ENCODE measurements at regions not wholly inside any gene's neighbourhood (a gene's known extent, or its start where the extent isn't known, plus 50 kb on each side); places are given as distances from the start of the nearest gene placed in this dataset.

DNA sequence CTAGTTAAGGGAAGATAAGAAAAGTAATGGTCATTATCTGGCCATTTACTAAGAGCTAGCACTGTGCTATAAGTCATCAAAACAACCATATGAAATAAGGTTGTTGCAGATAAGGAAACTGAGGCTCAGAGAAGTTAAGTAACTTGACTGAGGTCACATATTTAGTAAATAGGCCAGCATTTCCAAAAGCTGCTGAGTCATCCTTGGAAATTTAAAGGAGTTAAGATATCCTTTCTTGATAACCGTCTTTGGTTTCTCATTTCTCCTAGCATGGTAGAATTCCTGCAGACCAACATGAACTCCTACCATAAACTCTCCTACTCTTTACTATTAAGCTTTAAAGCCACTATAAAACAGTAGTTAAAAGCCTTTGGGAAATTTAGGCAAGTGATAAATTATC, 85.0 kb upstream of the PDZRN3 start:
- DNase-seq, result no peak

GRCh38 chr3:73708956-73709355, 84.2 kb upstream of the PDZRN3 start:
- intact Hi-C loops (cut with DNase I), result no loop called here
- no peak for DNase-seq

More for the DNA sequence above, 85.0 kb upstream of the PDZRN3 start:
- intact Hi-C loops (cut with DNase I), result no loop called here

GRCh38 chr3:73707772-73708171, 83.0 kb upstream of the PDZRN3 start:
- DNase-seq, result no peak
- intact Hi-C loops (cut with DNase I), result no loop called here

- no peak for DNase-seq
- intact Hi-C loops (cut with DNase I), result no loop called here
Measured at GRCh38 chr3:73706771-73707170, 82.0 kb upstream of the PDZRN3 start.

DNA sequence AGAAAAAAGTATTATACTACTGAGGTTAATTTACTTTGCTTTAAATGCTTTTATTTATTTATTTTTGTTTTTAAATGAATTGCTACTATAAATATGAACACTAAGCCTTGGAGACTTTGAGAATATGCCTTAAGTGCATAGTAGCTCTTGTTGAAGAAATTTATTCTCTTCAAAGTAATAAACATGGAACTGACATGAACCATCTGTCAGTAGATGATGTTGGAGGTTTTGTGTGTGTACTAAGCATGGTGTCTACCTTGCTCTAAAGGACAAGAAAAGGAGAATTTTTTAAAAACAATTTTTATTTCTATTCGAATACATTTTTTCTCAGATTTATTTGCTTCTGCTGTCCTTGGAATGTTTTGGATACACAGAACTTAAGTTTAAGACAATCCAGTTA, 81.1 kb upstream of the PDZRN3 start:
- intact Hi-C loops (cut with DNase I), result no loop called here

GRCh38 chr3:73699327-73699726, 74.6 kb upstream of the PDZRN3 start:
- intact Hi-C loops (cut with DNase I), result no loop called here
- no peak for DNase-seq

More for the DNA sequence above, 81.1 kb upstream of the PDZRN3 start:
- DNase-seq, result no peak

- DNase-seq, result no peak
- intact Hi-C loops (cut with DNase I), result no loop called here
Measured at GRCh38 chr3:73697020-73697419, 72.3 kb upstream of the PDZRN3 start.

- intact Hi-C loops (cut with DNase I), result no loop called here
- DNase-seq, result no peak
Measured at GRCh38 chr3:73695841-73696240, 71.1 kb upstream of the PDZRN3 start.

- intact Hi-C loops (cut with DNase I), result no loop called here
- DNase-seq, result no peak
Measured at GRCh38 chr3:73694983-73695757, 70.4 kb upstream of the PDZRN3 start.

DNA sequence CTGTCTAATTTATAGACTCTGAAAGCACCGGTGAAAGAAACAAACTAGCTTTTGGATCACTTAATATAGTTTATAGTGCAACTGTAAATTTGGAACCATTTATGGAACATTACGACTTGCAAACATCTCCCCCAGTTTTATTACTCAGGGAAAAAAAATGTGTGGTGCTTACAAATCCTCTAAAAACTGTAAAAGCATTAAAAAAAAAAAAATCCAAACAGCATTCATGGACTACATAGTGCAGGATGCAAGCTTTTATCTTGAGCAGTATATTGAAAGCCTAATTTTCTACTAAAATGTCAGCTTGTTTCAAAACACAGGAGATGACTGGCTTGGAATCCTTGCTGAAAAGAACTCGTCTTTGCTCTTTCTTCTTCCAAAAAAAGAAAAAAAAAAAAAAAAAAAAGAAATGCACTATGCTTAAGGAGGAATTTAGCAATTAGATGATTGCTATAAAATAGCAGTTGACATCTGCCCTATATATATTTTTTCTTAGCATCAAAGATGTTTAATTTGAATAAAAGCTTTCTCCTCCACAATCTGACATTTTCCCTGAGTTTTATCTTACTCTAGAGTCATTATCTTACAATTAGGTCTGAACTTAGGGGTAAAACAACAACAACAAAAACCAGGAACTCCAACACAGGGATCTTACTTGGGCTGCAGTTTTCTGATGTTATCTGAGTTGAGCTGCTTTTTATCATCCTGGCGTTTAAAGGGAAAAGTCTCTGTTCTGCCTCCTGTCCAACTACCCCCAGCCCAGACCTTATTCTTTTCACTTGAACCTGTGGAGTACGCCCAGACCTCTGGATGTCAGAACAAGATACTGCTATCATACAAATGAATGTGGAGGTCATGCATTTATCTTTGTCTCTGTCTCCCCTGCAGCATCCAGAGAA, 62.6 kb upstream of the PDZRN3 start:
- intact Hi-C loops (cut with DNase I), result no loop called here

DNA sequence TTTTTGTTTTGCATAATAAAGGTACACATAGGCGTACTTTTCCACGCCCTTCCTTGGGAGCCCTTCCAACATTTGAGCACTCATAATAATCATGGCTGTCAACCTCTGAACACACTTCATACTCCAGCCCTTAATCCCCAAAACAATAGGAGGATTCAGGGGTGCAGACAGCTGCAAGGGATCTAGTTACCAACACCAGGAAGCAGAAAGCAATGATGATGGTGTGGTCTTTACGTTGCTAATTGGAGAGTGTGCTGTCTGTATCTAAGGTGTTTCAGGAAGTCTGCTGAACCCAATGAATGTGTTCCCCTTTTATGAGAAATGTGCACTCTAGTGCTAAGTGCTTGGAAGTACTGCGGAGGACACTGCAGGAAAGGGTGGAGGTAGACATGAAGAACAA, 60.3 kb upstream of the PDZRN3 start:
- no peak for DNase-seq
- intact Hi-C loops (cut with DNase I), result no loop called here

More for the DNA sequence above, 62.6 kb upstream of the PDZRN3 start:
- DNase-seq, result no peak

DNA sequence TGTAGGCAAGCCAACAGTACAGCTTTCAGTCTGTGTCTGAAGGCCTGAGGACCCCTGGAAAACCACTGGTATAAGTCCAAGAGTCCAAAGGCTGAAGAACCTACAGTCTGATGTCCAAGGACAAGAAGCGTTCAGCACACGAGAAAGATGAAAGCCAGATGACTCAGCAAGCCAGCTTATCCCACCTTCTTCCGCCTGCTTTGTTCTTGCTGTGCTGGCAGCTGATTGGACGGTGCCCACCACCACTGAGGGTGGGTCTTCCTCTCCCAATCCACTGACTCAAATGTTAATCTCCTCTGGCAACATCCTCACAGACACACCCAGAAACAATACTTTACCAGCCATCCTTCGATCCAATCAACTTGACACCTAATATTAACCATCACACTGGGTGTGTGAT, 59.0 kb upstream of the PDZRN3 start:
- intact Hi-C loops (cut with DNase I), result no loop called here
- DNase-seq, result no peak

DNA sequence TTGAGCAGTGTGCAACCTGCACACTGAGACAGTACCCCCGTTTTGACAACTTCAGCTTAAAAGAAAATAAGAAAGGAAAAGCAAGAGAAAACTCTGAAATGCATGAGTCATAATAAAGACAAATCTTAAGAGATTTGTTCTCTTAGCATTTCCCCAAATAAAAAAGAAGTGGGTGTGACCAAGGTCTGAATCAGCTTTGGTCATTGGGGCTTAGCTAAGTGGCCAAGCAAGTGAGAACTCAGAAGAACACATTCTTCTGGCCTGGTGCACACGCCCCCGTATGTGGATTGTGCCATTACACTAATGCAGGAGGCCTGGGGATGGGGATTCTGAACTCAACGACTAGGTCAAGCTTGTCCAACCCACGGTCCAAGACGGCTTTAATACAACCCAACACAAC, 56.9 kb upstream of the PDZRN3 start:
- no peak for DNase-seq
- intact Hi-C loops (cut with DNase I), result no loop called here

GRCh38 chr3:73681198-73681597, 56.5 kb upstream of the PDZRN3 start:
- no peak for DNase-seq
- intact Hi-C loops (cut with DNase I), result no loop called here

GRCh38 chr3:73680391-73681095, 55.8 kb upstream of the PDZRN3 start:
- intact Hi-C loops (cut with DNase I), result no loop called here
- no peak for DNase-seq

- no peak for DNase-seq
- intact Hi-C loops (cut with DNase I), result no loop called here
Measured at GRCh38 chr3:73677336-73678024, 52.7 kb upstream of the PDZRN3 start.
